Kidney glomerular epithelial cell (primary cell): ENCODE measurements at regions not wholly inside any gene's neighbourhood (a gene's known extent, or its start where the extent isn't known, plus 50 kb on each side); places are given as distances from the start of the nearest gene placed in this dataset.

Experiments used
- DNase-seq: peaks from one replicate; lab custom pipeline; 2025; lab: John Stamatoyannopoulos, UW

DNA sequence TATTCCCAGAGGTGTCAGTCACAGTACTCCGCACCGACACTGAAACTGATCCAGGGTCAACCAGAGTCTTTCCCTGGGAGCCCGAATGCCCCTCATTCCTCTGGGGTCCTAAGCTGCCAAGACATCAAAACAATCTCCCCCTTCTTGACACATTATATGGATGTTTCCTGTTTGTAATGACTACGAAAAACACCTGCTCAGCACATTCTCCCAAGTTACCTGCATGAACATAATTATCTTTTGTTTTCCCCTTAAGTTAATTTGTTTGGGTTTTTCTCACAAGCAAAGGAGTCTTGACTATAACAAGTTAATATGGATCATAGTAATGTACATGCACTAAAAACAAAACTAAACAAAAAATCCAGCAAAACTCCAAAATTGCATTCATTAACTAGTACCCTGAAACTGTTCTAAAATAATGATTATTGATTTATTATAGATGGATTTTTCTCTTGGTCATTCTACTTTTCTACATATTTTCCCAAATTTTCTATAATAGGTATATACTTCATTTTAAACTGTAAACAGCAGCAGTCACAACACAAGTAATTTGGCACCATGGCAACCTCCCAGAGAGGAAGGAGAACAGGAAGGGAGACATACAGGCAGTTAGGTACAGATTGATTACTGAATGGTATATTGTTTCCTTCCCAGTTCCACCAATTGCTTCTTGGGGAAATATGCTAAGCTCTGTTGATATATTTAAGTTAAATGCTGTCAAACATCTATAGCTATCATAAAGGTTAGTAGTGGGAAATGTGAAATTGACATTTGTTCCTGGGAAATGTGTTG is 631.5 kb downstream of the METTL15 start:
- no peak for DNase-seq

DNA sequence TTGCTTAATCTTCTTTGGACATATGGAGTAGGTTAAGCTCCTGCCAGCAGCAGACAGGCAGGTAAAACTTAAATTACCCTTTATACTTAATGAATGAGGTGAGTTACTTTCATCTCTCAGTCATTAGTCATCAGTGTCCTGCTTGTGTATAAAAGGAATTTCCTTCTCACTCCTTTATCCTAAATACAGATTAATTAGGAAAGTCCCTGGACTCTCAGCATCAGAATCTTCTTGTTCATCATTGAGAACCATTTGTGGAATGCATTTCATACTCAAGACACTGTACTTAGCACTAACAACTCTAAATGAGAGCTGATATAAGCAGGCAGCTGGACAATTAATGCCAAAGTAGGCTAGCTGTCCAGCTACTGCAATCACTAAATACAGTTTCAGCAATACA is 630.4 kb downstream of the METTL15 start:
- DNase-seq = peak; percentile 22

DNA sequence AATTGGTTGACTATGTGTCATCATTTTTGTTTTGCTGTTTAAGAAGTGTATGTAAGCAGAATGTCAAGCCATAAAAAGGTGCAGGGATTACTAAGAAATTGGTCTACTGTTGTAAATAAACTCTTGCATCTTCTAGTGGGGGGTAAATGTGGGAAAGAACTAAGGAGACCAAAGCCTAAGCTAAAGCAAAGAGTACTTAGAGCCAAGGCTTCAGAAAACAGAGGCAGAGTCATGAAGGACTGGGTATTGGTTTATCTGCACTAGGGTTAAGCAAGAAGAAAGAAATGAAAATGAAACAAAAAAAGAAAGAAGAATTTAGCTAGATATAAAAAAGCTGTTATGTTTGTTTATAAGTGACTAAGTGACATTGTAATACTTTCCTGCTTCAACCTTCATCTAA is 628.1 kb downstream of the METTL15 start:
- DNase-seq = no peak

DNA sequence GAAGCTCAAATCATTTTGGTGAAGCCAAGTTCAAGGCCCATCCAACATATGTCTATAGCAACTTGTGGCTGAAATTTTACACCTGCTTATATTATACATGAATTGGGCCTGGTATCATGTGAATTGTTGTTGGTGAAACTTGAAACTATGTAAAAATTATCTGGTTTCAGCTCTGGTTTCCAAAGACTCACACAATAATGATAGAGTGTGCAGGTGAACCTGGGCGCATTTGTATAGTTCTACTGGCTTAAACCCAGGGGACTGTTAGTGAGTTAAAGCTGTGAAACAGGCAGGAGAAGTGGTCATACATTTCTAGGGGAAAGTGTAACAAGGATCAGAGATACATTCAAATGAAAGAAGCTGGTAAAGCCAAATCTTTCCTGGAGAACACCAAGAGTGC is 627.3 kb downstream of the METTL15 start:
- no peak for DNase-seq

DNA sequence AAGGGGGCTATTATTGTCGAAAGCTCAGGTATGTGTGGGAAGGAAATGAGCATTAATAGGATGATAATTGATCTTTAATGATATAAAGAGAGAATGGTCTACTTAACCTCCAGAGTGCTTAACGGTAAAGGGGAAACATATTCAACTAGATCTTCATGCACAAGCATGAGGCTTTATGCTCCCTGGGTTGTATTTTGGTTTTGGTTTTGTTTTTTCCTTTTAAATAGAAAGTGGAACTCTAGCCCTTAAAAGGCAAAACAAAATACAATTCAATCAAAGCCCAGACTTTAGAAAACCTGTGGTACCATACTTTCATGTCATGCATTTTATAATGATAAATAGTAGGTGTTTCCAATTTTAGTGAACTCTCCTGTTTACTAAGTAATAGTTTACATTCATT is 622.7 kb downstream of the METTL15 start:
- no peak for DNase-seq

DNA sequence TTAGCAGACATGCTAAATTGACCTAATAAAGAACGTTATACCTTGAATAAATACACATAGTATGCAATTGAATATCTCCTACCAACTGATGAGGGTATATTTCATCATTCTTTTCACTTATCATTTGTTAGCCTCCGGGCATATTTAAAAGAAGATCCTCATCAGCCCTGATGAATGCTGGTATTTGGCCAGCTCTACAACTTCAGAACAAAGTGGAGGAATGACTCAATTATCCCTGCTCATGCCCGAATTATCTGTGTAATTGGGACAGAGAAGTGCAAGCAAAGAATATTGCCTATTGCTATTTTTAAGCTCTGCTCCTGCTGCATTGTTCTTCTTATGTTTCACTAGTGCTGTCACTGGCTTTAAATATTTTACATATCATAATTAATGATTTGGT is 622.1 kb downstream of the METTL15 start:
- DNase-seq = no peak

DNA sequence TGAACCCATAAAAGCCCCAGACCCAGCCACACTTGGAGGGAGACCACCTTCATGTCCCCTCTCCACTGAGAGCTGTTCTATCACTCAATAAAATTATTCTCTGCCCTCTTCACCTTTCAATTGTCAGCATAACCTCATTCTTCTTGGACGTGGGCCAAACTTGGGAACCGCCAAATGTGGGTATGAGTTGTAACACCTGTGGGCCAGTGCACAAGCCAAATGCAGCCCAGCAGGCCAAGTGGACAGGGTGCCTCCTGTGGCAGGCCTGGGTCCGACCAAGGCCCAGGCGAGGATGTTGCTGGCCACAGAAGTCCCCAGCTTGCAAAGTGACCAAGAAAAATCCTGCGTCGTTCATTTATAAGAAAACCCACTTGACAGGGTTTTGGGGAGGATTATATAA is 621.2 kb downstream of the METTL15 start:
- DNase-seq = no peak

DNA sequence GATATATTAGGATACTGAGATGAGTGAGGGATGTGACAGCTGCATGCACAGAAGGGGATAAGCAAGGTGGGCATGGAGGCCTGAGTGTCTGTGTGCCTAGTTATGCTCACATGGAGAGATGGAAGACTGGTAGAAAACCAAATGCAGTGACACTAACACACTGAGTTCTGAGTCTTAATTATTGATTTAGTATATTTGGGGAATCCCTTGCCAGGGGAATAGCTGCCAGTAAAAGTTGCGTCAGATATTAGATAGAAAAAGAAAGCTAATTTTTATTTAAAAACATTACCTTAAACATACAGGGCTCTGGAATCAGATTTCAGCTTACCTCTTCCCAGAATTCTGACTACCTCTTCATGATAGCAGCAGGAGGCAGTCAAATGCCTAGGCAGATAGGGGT is 620.5 kb downstream of the METTL15 start:
- DNase-seq = no peak

DNA sequence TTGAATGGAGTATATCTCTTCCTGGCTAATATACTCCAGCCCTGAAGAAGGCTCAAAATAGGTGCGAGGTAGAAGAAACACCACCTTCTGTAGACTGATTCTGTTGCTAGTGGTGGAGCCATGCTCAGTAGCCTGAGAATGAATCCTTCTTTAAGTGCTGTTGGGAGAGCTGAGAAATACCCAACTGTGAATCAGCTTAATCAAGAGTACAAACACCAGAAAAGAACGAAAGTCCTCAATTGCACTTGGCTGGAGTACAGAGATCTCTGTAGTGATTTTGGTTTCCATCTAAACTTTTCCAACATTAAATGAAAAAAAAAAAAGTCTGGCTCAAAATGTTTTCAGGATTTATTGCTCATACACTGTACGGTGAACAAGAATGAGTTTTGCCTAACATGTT is 619.1 kb downstream of the METTL15 start:
- no peak for DNase-seq

DNA sequence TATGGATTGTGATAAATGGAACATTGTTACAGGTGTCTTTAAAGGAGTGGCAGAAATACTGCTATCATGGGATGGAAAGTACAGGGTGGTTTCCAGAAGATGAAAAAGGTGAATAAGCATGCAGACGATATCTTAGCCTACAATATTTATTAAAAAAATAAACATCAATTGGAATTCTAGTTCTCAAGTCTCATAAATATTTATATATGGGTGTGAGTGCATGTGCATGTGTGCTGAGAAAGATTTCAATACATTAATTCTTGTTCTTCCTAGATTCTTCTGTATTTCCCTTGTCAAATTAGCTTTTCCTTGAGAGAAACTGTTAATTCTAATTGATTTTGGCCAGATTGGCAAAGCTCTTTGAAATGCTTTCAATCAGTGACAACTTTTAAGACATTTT is 618.2 kb downstream of the METTL15 start:
- no peak for DNase-seq

DNA sequence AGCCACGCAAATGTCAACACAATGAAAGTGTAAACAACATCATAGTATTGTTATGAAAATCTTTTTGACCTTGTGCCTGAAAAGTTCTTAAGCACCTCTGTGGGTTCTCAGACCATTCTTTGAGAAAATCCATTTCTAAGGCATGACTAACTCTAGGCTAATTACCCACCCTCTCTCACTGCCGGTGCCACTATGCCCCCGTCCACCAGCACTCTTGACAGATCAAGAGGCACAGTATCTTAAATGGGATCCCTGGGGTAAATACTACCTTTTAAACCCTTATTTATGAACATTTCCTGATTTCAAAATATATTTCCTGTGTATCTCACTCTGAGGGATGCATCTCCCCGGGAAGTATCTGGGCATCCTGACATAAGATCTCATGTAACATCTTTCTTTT is 607.5 kb downstream of the METTL15 start:
- no peak for DNase-seq

DNA sequence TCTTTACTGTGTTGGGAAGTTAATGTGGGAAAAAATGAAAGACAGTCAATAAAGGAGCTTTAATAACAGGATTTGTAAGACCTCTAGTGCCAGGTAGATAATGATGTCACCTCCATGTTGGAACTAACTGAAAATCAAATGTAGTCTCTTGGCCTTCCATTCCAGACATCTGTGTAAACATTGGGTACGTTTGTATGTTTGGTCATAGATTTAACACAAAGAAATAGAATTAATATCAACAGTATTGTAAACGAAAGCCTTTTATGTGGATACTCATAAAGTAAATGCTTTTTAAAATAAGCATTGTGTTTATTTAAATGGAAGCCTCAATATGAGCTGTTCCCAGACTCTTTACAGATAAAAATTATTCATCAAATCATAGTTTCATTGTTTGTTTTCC is 605.7 kb downstream of the METTL15 start:
- DNase-seq = no peak

DNA sequence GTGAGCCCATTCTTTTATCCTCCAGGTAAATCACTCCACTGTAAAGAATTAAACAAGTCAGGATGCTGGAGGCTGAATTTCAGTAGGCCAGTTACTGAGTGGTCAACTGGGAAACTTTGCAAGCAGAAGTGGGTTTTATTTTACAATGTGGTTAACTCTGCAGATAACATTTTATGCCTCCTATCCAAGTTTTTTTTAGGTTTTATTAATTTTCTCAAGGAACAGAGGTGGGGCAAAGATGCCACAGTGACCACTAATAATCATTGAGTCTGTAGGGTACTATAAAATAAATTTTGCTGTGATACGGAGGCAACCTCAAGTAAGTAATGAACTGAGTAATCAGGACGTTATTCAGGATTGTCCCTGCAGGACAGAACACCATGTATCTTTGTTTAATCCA is 599.9 kb downstream of the METTL15 start:
- DNase-seq = no peak

DNA sequence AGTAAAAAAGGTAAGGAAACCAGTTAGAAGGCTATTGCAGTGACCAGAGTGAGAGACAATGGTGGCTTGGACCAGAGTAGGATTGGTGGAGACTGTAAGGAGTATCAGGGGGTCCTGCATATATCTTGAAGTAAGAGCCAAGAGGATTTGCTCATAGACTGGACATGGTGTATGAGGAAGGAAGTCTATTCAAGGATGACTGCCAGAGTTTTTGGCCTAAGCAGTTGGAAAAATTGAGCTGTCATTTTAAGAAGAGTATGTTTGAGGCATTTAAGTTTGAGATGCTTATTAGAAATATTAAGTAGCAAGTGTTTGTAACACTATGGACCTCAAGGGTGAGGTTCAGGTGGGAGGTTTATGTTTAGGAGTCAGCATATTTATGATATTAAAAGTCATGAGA is 596.6 kb downstream of the METTL15 start:
- no peak for DNase-seq

DNA sequence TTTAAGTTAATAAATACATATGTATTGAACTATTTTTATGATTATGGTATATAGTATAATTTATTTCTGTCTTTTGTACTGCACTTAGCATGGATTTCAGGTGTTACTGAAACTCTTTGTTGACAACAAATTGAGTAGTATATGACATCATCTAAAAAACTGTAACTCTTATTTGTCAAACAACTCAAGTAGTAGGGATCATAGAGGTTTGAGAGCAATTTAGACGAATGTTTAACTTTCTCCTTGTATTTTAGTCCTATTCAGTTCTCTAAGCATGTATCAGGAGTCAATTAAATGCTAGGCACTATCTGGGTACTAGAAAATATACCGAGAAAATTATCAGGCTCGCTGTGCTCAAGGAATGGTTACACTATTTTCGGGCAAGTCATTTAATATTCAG is 595.2 kb downstream of the METTL15 start:
- no peak for DNase-seq

DNA sequence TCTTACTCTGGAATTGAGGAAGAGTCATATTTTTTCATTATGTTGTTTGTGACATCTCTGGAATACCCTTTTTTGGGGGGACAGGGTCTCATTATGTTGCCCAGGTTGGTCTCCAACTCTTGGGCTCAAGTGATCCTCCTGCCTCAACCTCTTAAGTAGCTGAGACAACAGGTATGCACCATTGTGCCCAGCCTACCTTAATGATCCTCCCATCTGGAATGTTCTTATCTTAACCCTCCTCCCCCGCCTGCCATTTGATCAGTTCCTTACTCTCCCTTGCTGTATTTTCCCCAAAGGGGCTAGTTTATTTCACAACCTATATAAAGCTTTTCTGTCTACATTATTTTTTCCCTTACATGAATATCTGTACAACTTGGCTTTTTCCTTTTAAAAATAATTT is 594.7 kb downstream of the METTL15 start:
- no peak for DNase-seq

DNA sequence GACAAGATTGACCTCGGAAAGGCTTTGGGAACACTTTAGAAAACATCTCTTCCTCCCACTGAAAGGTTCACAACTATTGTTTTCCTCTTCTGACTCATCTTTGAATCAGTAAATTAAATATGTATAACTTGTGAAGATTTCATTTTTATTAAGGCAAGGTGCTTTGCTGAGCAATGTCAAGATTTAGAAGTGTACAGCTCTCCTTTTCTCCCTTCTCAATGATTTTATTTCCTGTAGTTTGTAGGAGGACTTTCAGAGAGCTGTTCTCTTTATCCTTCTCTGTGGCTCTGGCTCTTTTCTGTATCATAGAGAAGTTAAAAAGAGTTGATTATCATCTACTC is 594.2 kb downstream of the METTL15 start:
- DNase-seq = no peak

DNA sequence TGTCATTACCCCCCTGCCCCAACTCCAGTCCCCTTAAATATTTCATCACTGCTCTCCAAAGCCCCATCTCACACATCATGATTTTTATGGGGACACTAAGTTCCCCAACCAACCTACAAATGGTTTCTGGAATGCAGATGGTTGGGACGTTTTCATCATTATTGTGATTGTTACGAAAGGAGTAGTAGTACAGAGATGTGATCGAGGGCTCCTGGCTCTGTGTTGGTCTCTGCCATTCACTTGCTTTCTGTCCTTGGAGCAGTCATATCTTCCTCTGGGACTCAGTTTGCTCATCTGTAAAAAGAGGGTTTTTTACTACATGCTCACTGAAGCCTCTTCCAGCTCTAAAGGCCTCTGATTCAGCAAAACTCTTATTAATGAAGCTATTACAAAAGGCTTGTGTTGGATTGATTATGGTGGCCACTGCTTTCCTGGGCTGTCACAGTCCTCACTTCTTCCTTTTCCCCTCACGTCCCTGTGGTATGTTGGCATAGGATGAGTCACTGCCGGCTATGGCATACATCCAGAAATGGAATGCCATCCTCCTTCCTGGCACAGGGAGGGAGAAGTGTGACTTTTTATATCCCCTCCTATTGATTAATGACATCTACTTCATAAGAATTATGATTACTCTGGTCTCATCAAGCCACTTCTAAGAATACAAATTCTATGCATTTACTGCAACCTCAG is 593.7 kb downstream of the METTL15 start:
- DNase-seq = peak; percentile 7

DNA sequence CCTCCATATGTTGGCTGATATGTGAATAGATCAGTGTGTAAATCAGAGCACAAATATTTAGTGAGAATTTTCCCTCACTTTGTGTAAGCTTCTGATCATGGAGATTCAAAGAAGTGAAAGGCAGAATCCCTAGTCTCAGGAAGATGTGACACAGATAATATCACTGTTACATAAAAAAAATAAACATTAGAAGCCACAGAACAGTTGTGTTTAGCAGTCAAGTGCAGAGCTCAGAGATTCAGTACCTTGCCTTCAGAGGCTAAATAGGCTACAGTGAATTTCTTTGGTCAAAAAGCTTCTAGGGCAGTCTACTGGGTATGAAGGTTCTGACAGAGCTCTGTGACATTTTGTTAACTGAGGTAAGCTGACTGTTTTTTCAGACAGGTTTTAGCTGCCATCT is 591.5 kb downstream of the METTL15 start:
- no peak for DNase-seq

DNA sequence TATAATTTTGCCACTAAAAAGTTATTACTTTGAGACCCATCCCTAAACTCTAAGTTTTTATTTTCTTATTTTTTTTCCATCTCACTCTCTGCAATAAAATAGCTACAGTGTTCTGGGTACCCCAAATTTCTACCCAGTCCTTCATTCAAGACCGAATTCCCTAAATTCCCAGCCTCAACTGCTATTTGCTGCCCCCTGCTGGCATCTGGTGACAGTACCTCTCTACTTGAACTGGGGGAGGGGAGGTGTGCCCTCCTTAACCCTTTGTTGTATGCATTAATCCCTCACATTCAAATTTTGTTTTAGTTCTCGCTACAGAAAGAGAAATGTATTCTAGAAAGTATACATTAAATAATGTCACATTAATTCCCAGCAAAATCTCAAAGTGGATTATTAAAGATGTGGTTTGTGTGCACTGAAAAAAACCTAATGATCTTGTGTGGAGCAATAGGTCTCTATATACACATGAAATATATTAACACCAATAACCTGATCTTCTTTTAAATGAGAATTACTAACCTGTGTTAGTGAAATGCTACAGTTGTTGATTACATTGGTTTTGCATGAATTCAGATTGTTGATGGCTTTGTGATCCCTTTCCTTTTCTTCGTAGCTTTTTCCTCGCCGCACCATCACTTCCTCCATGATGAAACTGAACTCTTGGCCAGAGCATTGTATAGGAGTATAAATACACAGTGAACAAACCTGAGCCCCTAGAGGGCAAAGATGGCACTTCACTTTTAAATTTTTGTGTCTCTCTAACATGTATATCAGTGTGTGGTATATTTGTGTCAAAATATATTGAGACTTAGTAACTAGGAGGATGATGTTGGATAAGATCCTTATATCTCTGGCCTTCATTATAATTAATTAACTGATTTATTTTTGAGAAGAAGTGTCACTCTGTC is 590.0 kb downstream of the METTL15 start:
- peak; percentile 17 for DNase-seq

DNA sequence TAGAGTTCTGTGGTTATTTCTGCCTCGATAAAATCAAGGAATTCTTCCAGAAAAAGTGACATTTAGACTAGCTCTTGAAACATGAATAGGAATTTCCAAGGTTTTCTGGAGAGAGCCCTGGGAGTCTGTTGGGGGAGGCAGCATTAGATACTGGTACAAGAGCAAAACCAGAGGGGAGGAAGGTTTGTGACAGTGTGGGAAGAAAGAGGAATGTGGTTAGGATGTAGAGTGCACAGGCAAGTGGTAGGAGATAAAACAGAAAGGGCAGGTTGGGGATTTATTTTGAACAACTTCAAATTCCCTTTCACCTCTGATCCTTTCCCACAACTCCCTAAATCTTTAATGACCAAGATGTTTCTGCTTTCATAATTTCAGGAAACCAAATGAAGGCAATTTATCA is 588.4 kb downstream of the METTL15 start:
- DNase-seq = no peak

DNA sequence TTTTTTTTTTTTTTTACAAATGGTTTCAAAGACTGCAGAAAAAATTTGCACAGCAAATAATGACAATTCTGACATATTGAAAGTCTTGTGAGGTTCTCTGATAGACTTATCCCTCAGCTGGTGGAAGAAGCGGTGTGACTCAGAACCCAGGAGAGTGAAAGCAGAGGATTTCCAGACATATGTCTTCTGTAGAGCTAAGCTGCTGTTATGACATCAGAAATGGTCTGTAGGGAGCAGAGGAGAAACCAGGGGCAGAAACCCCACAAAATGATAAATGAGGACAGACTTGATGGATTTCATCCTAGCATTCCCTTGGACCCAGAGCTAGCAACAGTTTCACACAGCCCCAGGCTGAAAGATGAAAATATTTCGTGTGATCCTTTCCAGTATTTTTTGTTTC is 582.6 kb downstream of the METTL15 start:
- DNase-seq = no peak

DNA sequence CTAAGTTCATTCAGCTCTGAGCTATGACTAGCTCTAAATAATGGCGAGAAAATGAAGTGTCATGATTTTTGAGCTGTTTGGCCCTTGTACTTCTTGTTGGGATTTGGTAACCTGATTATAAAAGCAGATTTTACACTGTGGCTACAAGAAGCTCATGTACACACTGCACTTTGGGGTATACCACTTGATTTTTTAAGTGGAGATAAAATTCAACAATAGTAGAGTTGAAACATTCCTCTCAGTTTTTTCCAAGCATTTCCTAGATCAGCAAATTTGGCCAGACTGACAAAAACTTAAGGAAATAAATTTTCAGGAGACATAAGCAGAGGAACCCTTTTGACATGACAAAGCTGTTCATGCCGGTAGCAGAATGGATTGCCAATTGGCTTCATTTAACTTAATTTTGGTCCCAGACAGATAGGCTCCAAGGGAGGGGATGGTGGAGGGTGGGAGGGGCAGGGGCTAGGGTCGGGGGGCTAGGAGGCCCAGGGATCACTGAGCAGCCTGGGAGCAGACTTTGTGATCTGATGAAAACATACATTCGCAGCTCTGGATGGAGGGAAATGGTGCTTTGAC is 575.9 kb downstream of the METTL15 start:
- DNase-seq = no peak
